ENCODE measurements at regions not wholly inside any gene's neighbourhood (a gene's known extent, or its start where the extent isn't known, plus 50 kb on each side); places are given as distances from the start of the nearest gene placed in this dataset.

DNA sequence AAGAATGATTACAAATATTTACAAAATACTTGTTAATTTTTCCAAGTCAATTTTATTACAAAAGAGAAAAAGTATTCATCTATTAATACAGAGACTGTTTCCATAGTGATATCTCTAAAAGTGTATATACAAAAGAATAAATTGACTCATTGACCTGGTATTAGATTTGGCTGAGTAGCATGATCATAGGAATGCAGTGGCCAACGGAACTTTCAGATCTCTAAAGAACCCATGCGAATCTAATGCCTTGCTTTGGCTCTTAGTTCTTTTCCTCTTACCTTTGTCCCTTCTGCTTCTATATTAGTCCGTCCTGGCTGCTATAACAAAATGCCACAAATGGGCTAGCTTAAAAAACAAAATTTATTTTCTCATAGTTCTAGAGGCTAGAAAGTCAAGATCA, 717.8 kb downstream of the TMTC2 start:
- no peak for TF ChIP-seq POLR2A (IDR thresholded peaks at IDR 0.05; ENCODE audit: low read length)
- no peak for TF ChIP-seq CBX2 (IDR thresholded peaks at IDR 0.05; ENCODE audit: borderline replicate concordance, low read depth)
- no peak for TF ChIP-seq EP300 (IDR thresholded peaks at IDR 0.05)
- TF ChIP-seq CEBPB (IDR thresholded peaks at IDR 0.05) = no peak
- no peak for TF ChIP-seq RAD21 (conservative IDR thresholded peaks at IDR 0.05 in 1 of 2, IDR thresholded peaks at IDR 0.05 in 1 of 2)
- TF ChIP-seq, protein P1, sequence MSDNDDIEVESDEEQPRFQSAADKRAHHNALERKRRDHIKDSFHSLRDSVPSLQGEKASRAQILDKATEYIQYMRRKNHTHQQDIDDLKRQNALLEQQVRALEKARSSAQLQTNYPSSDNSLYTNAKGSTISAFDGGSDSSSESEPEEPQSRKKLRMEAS (IDR thresholded peaks at IDR 0.05) = no peak
- TF ChIP-seq, protein P2, sequence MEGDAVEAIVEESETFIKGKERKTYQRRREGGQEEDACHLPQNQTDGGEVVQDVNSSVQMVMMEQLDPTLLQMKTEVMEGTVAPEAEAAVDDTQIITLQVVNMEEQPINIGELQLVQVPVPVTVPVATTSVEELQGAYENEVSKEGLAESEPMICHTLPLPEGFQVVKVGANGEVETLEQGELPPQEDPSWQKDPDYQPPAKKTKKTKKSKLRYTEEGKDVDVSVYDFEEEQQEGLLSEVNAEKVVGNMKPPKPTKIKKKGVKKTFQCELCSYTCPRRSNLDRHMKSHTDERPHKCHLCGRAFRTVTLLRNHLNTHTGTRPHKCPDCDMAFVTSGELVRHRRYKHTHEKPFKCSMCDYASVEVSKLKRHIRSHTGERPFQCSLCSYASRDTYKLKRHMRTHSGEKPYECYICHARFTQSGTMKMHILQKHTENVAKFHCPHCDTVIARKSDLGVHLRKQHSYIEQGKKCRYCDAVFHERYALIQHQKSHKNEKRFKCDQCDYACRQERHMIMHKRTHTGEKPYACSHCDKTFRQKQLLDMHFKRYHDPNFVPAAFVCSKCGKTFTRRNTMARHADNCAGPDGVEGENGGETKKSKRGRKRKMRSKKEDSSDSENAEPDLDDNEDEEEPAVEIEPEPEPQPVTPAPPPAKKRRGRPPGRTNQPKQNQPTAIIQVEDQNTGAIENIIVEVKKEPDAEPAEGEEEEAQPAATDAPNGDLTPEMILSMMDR (IDR thresholded peaks at IDR 0.05) = no peak
- no peak for TF ChIP-seq EHMT2 (IDR thresholded peaks at IDR 0.05; ENCODE audit: low read depth)
- TF ChIP-seq, protein P3, sequence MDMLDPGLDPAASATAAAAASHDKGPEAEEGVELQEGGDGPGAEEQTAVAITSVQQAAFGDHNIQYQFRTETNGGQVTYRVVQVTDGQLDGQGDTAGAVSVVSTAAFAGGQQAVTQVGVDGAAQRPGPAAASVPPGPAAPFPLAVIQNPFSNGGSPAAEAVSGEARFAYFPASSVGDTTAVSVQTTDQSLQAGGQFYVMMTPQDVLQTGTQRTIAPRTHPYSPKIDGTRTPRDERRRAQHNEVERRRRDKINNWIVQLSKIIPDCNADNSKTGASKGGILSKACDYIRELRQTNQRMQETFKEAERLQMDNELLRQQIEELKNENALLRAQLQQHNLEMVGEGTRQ (IDR thresholded peaks at IDR 0.05) = no peak
- TF ChIP-seq, protein P4, sequence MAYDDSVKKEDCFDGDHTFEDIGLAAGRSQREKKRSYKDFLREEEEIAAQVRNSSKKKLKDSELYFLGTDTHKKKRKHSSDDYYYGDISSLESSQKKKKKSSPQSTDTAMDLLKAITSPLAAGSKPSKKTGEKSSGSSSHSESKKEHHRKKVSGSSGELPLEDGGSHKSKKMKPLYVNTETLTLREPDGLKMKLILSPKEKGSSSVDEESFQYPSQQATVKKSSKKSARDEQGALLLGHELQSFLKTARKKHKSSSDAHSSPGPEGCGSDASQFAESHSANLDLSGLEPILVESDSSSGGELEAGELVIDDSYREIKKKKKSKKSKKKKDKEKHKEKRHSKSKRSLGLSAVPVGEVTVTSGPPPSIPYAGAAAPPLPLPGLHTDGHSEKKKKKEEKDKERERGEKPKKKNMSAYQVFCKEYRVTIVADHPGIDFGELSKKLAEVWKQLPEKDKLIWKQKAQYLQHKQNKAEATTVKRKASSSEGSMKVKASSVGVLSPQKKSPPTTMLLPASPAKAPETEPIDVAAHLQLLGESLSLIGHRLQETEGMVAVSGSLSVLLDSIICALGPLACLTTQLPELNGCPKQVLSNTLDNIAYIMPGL (CRISPR knock-in tag; IDR thresholded peaks at IDR 0.05; ENCODE audit: borderline replicate concordance) = no peak
- TF ChIP-seq KDM5A (IDR thresholded peaks at IDR 0.05) = no peak
- TF ChIP-seq KDM1A (IDR thresholded peaks at IDR 0.05; ENCODE audit: low read depth) = no peak
- no peak for TF ChIP-seq RNF2 (IDR thresholded peaks at IDR 0.05; ENCODE audit: borderline replicate concordance, low read depth)
- no peak for TF ChIP-seq TP53 (CRISPR knock-in tag; IDR thresholded peaks at IDR 0.05)

Measured in A549 (cell line).